GDM1 (cell line): ENCODE measurements at regions not wholly inside any gene's neighbourhood (a gene's known extent, or its start where the extent isn't known, plus 50 kb on each side); places are given as distances from the start of the nearest gene placed in this dataset.
A peak's percentile ranks its signal among the peaks of the same experiment; 100 is the strongest.

Source experiments
- DNase-seq: peaks from one replicate; lab custom pipeline; 2025; lab: John Stamatoyannopoulos, UW

- DNase-seq, result peak; percentile 43
Measured at GRCh38 chr4:15231265-15232091, 196.4 kb upstream of the C1QTNF7 start.

GRCh38 chr4:15232366-15233263, 195.2 kb upstream of the C1QTNF7 start:
- DNase-seq, result no peak

- no peak for DNase-seq
Measured at GRCh38 chr4:15233264-15233597, 194.6 kb upstream of the C1QTNF7 start.

GRCh38 chr4:15233626-15234025, 194.2 kb upstream of the C1QTNF7 start:
- DNase-seq, result no peak

- DNase-seq, result no peak
Measured at GRCh38 chr4:15234116-15234855, 193.5 kb upstream of the C1QTNF7 start.

GRCh38 chr4:15234856-15235126, 193.0 kb upstream of the C1QTNF7 start:
- no peak for DNase-seq

GRCh38 chr4:15235135-15235534, 192.7 kb upstream of the C1QTNF7 start:
- no peak for DNase-seq

GRCh38 chr4:15237648-15238230, 190.1 kb upstream of the C1QTNF7 start:
- DNase-seq, result no peak

- peak; percentile 29 for DNase-seq
Measured at GRCh38 chr4:15238720-15239119, 189.1 kb upstream of the C1QTNF7 start.

- DNase-seq, result no peak
Measured at GRCh38 chr4:15239866-15240265, 188.0 kb upstream of the C1QTNF7 start.

GRCh38 chr4:15240764-15241163, 187.1 kb upstream of the C1QTNF7 start:
- no peak for DNase-seq

GRCh38 chr4:15242021-15242420, 185.8 kb upstream of the C1QTNF7 start:
- DNase-seq, result no peak

GRCh38 chr4:15244354-15244753, 183.5 kb upstream of the C1QTNF7 start:
- no peak for DNase-seq

- no peak for DNase-seq
Measured at GRCh38 chr4:15245006-15245530, 182.8 kb upstream of the C1QTNF7 start.

- no peak for DNase-seq
Measured at GRCh38 chr4:15250021-15250441, 177.8 kb upstream of the C1QTNF7 start.

GRCh38 chr4:15253349-15253748, 174.5 kb upstream of the C1QTNF7 start:
- DNase-seq, result no peak

- DNase-seq, result no peak
Measured at GRCh38 chr4:15254236-15254880, 173.5 kb upstream of the C1QTNF7 start.

GRCh38 chr4:15255537-15255936, 172.3 kb upstream of the C1QTNF7 start:
- no peak for DNase-seq

- DNase-seq, result no peak
Measured at GRCh38 chr4:15260758-15261157, 167.1 kb upstream of the C1QTNF7 start.

GRCh38 chr4:15262396-15262795, 165.4 kb upstream of the C1QTNF7 start:
- no peak for DNase-seq

- DNase-seq, result no peak
Measured at GRCh38 chr4:15270201-15270600, 157.6 kb upstream of the C1QTNF7 start.

- DNase-seq, result no peak
Measured at GRCh38 chr4:15286041-15286440, 141.8 kb upstream of the C1QTNF7 start.
